Stomach (tissue), 4 donors: ENCODE measurements at regions not wholly inside any gene's neighbourhood (a gene's known extent, or its start where the extent isn't known, plus 50 kb on each side); places are given as distances from the start of the nearest gene placed in this dataset.

Experiments
- CTCF ChIP-seq, 7 experiments: fragments of 450-650 bp in 4 of 7; fragments of 200-600 bp in 3 of 7; sonication (generic) in 3 of 7; IDR thresholded peaks; one replicate each; pipeline ENCODE4 v1.5.1; 2016 to 2019; ENCODE audit warnings: antibody characterized with exemption in 7 of 7, control low read depth in 2 of 7, mild to moderate bottlenecking in 1 of 7
- EP300 ChIP-seq: sonication (generic); formaldehyde crosslinking; IDR thresholded peaks from one replicate; pipeline ENCODE4 v1.6.1; 2017; ENCODE audit warnings: antibody characterized with exemption
- POLR2A ChIP-seq, 4 donors: fragments of 450-650 bp; IDR thresholded peaks; one replicate each; pipeline ENCODE4 v1.6.1; 2016; ENCODE audit warnings: antibody characterized with exemption in 4 of 4, control low read depth in 2 of 4, mild to moderate bottlenecking in 1 of 4, moderate library complexity in 1 of 4
- POLR2AphosphoS5 ChIP-seq, 3 donors: sonication (generic); formaldehyde crosslinking; IDR thresholded peaks; one replicate each; pipeline ENCODE4 v1.6.1; 2016; ENCODE audit warnings: antibody characterized with exemption in 3 of 3

GRCh38 chr5:3537942-3538341 is 57.7 kb upstream of the IRX1 start:
- TF ChIP-seq CTCF (IDR thresholded peaks at IDR 0.05): no peak
- no peak for TF ChIP-seq POLR2AphosphoS5 (IDR thresholded peaks at IDR 0.05)
- no peak for TF ChIP-seq EP300
- TF ChIP-seq POLR2A (IDR thresholded peaks at IDR 0.05): no peak
